Stimulated activated CD4-positive, alpha-beta T cell treated with anti-CD3 and anti-CD28 coated beads, Interleukin-12 subunit alpha, Interleukin-12 subunit beta, amount 100 ng/mL, for 4 hours (primary cell): ENCODE measurements at regions not wholly inside any gene's neighbourhood (a gene's known extent, or its start where the extent isn't known, plus 50 kb on each side); places are given as distances from the start of the nearest gene placed in this dataset.
"Not testable (repeated sequence)": the region's sequence is repeated elsewhere in the genome, so short reads cannot be mapped to it uniquely, and the experiment has no call there.

Source experiments
- DNase-seq: peaks from one replicate; pipeline ENCODE4 v3.0.0-alpha.2; 2020

DNA sequence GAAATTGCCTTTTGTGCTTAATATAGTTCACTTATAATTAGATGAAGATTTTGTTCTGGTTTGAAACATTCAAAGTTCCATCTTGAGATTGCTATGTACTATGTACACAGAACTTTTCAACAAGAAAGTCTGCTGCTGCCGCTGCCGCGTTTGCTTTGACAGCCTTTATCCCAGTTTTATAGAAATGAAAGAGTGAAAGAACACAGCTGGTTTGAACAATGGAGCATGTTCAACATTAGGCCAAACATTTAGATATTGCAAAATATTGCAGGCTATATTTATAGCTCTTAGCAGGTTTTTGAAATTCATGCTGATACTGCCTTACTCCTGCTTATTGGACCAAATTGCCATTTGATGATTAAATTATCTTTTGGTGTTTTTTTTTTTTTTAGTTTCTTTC lies 299.8 kb upstream of the PRKD1 start:
- DNase-seq = no peak

DNA sequence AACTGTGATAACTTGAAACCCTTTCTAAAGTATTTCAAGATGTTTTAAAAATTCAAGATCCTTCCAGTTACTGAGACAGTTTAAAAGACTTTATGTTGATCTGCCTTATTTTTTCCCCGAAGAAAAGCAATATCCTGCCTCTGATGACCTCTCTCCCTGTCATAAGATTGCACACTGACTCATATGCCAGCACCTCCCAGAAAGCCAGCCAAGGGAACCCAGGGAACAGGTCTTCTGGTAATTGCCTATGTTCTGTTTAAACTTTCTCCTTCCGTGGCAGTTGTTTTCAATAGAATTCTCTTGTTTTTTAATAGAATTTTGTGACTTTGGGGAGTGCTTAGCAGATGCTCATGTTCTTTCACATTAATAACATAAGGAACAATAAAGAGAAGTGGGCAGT lies 300.2 kb upstream of the PRKD1 start:
- no peak for DNase-seq

DNA sequence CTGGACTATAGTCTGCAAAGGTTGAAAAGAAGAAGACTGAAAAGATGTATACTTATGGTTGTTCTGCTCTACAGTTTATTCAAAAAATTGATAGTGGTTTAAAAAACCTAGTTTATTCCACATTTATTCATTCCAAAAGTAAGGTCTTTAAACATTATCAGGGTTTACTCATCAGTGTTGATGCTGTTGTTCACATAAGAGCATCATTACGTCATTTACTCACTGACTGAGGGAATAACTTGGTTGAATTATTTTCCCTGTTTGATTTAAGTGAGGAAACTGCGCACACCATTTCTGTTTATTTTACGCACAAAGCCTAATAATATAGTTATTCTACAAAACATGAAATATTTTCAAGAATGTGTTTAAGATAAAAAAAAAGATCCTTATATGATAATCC lies 303.1 kb upstream of the PRKD1 start:
- DNase-seq = no peak

DNA sequence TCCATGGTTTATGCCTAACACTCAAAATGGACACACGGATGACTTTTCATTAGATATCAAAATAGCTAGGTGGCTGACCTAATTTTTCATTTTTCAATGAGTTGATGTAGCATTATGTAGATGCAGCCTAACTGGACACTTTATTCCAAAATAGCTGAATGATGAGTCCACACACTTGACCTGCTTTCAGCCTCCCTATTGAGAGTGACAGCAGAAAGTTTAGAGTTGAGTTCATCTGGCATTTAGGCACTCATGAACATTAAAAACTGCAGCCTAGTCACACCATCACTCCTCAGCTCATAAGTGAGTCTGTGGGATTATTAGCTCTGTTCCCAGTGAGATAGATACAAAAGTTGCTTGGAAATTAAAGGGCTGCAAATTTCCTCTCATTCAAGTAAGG lies 307.3 kb upstream of the PRKD1 start:
- DNase-seq = no peak

DNA sequence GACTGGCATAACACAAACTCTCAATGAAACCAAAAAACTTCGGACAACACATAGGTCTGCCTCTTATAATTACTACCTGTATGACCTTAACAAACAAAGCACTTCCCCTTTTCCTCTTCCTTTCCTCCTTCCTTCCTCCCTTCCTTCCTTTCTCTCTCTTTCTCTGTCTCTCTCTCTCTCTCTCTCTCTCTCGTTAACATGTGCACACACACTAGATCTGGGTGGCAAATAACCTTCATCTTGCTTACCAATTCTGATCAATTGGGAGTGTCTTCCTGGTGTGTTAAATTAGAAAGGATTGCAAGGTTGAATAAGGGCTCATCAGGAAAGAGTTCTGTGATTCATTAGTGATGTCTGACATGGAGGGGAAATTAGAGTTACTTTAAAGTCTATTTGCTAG lies 307.8 kb upstream of the PRKD1 start:
- no peak for DNase-seq

DNA sequence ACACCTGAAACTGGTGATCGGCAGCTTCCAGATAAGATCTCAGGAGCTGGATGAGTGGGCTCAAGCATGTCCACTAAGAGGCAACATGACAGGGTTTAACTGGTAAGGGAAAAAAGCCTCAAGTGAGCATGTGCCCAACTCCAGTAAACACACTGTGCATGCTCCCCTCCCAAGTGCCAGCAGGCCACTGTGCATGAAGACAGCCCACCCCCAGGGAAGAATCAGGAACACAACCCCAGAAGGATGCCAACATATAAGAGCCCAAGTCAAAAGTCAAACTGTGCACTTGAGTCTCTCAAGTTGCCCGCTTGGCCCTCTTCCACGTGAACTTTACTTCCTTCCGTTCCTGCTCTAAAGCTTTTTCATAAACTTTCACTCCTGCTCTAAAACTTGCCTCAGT lies 311.3 kb upstream of the PRKD1 start:
- no peak for DNase-seq

DNA sequence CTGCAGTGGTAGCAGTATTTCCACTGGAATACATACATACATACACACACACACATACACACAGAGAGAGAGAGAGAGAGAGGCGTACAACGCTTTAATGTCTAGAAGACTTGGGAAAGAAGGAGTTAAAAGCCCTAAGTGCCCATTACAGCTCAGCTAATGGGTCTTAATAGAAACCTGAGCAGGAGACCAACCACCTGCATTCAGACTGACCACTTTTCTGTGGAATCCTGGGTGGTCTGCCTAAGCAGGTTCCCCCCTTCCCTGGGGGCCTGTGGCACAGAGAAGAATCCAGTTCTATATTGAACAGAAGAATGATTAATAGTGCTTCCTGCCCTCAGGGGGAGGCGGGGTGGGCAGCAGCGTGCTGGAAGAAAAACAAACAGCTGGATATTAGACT lies 312.4 kb upstream of the PRKD1 start:
- DNase-seq = no peak

DNA sequence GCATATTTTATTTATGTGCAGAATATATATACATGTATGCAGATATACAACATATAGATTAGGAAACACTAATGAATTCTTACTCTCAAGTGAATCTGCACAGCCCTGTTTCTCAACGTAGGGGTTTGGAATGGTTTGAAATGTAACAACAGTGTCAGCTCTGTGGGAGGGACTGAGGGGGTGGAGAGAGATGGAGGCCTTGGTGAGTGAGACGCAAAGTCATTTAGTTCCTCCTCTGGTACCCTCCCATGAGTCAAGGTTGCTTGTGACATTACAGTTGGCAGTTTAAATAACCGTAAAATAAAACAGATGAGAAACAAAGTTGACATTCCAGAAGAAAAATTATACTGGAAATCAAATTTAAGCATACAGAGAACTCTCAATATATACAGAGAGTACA lies 313.0 kb upstream of the PRKD1 start:
- no peak for DNase-seq

DNA sequence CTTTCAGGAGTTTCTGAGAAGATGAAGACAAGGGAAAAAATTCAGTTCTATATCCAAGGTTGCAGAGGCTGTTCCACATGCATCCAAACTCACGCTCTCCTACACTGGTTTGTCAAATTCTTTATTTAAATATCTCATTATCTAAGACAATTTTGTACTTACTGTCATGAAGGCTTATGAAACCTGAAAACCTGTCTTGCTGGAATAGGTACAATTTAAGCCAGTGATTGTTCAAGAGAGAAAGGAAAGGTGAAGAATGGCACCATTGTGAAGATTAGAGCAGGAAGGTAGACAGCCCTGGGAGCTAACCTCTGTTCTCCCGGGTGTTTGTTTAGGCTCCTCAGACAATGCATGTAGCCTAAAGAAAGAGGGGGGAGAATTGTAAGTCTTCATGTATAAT lies 315.1 kb upstream of the PRKD1 start:
- DNase-seq = no peak

DNA sequence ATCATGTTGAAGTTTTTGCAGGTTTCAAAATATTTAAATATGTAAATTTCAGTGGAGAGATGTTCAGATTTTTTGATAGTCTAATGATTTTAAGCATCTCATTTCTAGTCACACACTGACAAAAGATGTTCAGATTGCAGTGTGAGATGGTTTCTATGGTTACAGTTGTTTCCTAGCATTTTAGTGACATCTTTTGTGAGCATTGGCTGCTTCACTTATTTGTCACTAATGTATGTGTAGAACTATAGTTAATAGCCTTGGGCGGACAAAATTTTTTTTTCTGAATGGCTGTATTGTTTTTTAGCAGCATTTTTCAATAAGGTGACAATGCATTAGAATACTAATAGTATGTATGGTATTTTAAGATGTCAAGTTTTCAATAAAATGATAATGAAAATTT lies 315.6 kb upstream of the PRKD1 start:
- DNase-seq = no peak

DNA sequence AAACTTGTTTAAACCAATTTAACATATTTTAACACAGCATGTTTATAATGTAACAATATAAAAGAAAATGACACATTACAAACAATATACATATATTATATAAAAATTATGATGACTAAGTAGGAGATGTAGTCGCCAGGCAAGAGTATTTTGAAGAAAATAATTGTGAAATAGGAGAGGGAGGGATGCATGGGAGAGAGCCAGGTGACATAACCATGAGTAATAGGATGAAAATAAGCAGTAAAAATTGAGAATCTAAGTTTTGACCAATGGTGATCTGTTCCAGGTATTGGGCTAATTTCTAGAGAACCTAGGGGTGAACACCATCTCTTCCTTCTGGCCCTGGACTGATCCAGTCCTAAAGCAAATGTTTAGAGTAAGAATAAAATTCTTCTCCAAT lies 315.2 kb upstream of the G2E3 start:
- no peak for DNase-seq

DNA sequence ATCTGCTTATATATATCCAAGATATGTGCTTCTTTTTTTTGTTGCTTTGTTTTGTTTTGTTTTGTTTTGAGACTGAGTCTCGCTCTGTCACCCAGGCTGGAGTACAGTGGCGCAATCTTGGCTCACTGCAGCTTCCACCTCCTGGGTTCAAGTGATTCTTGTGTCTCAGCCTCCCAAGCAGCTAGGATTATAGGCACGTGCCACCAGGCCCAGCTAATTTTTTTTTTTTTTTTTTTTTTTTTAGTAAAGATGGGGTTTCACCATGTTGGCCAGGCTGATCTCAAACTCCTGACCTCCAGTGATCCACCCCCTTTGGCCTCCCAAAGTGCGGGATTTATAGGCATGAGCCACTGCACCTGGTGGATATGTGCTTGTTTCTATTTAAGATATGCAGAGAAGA lies 314.6 kb upstream of the G2E3 start:
- DNase-seq = not testable (repeated sequence)

DNA sequence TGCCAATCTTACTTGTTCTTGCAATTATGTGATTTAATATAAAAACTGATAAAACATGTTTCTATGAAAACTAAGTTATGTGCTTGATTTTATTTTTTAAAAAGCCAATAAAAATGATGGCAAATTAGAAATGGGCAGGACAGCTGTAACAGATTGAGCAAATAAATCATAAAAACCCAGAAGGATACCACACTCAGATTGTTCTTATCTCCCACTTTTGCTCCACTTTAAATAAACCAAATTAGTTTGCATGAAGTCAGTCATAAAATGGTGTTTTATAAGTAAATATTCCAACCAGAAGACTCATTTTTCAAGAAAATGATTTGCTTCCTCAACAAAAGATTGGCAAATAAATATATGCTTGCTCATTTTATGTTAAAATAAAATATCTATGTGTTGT lies 307.9 kb upstream of the G2E3 start:
- DNase-seq = no peak

DNA sequence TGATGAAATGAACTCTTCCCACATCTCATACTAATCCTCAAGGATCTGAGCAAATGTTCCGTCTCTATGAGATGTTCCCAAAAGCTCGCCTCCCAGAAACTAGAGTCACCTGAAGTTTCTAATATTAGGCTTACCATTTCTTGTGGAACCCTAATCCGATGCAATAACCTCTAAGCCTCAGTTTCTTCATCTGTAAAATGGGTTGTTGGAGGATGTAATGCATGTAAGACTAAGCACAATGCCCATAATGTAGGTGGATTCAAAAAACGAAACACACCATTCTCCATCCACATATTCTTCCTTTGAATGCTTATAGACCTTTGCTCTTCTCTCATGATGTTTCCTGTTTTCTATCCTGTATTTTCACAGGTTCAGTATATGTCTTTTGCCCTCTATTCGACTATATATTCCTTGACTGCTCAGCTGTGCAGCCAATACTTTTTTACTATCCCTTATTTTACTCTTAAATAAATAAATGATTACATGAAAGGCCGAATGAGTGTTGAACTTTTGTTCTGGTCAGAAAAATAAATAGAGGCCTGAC lies 307.3 kb upstream of the G2E3 start:
- no peak for DNase-seq

DNA sequence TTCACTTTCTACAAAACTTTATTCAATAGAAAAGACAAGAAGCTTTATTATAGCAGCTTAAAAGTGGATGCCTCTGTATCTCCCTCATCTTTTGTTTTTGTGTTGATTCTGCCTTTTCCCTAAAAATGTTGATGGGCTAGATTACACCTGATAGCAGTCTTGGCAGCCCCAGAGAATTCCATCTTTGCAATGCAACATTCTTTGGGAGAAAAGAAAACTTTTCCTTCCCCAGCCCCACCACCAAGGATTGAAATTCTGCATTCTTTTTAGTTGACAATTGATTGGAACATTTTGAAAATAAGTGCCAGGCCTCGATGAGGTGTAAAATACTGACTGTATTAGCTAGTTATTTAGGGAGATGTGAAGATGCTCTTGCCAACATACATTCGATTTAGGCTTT lies 306.8 kb upstream of the G2E3 start:
- no peak for DNase-seq

DNA sequence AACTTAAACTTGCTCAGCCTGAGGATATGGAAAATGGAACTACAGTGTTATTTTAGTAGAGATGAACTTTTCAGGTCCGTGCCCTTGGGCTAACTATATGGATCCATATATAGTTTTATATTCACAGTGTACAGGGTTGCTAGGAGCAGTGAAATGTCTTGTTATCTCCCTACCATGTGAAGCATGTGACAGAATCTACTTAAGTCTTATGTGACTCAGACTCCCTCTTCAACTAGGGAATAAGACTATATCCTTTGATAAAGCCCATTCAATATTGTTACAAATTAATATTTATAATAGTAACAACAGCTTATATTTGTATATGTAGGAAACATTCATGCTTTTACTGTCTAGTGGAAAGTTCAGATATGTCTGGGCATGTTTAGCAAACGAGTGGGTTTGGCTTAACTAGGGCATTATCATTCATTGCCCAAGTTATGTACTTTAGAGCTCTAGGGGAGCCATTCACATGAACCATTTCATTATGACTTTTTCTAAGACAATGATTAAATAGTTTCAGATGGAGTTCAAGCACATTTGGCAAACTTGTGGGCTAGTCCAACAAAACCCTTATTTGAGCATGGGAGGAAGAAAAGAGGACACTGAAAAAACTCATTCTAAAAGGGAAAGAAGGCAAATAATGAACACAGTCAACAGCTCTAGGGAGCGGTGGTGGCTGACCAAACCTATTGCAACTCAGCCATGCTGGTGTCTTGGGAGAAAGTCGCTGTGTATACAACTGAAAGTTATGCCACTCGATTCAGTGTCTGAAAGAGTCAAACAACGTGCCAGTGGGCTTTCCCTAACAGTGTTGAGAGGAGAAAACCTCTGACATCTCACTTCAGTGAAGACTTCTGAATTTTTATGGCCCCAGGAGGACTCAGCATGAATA lies 305.9 kb upstream of the G2E3 start:
- no peak for DNase-seq

DNA sequence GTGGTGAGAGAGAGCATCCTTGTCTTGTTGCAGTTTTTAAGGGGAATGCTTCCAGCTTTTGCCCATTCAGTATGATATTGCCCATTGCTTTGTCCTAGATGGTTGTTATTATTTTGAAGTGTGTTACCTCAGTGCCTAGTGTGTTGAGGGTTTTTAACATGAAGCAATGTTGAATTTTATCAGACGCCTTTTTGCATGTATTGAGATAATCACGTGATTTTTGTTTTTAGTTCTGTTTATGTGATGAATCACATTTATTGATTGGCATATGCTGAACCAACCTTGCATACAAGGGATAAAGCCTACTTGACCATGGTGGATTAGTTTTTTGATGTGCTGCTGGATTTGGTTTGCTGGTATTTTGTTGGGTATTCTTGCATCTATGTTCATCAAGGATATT lies 302.3 kb upstream of the G2E3 start:
- DNase-seq = no peak

DNA sequence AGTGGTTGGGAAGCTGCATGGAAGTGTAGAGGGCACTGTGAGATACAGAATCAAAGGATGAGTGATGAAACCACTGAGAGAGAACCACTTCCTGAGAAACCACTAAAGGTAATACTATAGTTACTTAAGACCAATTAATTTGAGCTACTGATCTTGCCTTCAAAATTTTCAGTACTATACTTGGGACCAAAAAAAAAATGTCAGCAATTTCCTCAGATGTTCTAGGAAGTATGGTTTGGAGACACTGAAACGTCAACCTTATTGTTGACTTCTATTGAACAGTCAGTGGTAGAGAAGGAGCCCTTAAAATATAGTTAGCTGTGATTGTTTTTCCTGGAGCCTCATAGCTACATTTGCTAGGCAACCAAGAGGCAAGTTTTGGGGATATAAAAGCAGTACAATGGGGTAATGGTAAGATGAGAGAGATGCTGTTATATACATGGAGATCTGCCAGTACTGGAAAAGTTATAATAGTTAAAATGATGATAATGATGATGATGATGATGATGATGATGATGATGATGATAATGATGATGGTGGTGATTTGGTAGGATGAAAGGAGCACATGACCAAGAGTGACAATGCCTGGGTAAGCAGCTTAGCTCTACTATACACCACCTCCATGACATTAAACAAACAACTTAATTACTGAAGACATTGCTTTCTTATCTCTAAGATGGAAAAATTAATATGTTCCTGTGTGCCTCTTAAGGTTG lies 300.9 kb upstream of the G2E3 start:
- no peak for DNase-seq

DNA sequence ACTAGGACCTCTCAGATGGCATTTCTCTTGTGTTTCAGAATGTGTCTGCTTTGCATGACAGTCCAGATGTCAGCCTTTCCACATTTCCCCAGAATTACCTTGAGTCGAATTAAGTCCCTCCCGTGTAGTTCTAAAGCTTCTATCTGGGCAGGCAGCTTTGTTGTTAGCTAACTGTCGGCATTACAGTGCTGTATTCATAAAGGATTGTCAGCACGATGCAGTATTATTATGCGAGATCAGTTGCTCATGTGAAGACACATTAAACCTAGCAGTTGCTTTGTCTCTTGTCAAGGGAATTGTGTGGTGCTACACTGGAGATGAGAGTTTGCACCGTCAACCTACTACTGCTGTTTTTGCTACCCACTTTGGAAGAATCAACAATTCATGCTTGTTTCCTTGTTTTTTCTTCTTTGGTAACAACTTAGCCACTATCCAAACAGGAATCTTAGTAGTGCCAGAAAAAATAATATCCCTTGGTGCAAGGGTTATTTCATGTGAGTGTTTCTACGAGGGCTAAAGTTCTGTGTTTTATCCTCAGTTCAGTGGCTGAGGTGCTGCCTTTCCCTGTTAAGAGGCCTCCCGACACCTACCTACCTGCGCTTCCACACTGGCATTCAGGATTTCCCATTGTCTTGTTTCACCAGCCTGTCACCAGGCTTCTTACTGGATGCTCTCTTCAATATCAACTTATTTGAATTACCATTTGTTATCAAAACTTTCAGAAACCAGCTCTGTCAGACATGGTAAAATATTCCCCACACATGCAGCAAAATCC lies 297.9 kb upstream of the G2E3 start:
- no peak for DNase-seq

DNA sequence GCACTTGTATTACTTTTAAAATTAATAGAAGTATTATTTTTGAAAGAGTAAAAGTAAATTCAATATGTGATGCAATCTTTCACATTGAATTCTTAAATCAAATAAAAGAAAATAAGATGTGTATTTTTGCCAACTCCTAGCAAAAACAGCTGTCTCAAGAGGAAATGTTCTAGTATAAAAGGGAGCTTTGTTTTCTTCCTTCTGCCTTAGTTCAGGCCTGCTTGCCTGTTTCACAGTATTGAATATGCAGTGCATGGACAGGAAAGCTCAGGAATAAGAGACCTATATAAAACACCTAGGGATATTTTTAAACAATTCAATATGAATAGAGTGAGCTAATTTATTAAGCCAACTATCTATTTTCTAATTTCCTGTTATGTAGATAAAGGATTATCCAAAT lies 294.8 kb upstream of the G2E3 start:
- no peak for DNase-seq

DNA sequence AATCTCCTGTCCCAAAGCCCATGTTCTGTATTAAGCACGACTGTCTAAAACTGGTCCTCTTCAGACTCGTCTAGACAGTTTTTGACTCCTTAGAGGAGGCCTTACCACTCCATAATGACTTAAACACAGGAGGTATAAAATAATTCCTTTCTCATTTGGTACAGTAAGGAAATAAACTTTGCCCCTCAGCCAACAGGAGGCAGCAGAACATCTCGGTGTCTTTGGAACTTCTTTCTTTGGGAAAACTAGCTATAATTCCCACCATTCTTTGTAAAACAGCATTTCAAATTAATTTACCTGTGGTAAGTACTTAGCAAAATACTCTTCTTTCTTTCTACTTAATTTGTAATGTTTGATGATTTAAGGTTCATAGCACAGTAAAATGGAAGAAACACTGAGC lies 292.7 kb upstream of the G2E3 start:
- no peak for DNase-seq

DNA sequence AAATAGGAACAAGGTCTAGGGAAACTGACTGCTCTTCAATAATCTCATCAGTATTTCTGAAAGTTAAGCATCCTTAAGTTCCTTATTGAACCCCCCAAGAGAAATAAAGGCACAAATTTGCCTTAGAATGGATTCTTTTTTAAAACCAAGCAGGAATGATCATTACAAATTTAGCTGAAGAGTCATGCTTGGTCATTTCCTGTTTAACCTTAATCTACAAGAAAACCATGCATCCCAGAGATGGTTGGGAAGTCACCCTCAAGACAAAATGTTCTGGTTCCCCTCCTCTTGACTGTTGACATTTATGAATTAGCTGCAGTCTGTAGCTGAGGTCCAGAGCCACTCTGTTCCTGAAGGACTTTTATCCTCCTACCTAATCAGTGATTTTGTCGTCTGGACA lies 291.8 kb upstream of the G2E3 start:
- no peak for DNase-seq
